ENCODE measurements at regions not wholly inside any gene's neighbourhood (a gene's known extent, or its start where the extent isn't known, plus 50 kb on each side); places are given as distances from the start of the nearest gene placed in this dataset.

GRCh38 chr1:105023719-105024118 lies 1274.0 kb downstream of the AMY1C start:
- Histone ChIP-seq H3K4me1 (ENCODE audit: low read length) (no peaks in the 10 kb centered on the region), H3K4me3 (ENCODE audit: low read length) (no peak overlapping the region), H3K27me3 (ENCODE audit: low read depth, low read length) (no peaks in the 10 kb centered on the region), H3K27ac (ENCODE audit: low read length) (no peak overlapping the region), H2AFZ (ENCODE audit: low read depth, low read length) (no peak overlapping the region), H3K9me3 (ENCODE audit: insufficient read depth, low read length) (no peaks in the 10 kb centered on the region), H3K4me2 (ENCODE audit: low read length) (no peak overlapping the region), H3K79me2 (ENCODE audit: low read length) (no peaks in the 10 kb centered on the region), H3K9ac (ENCODE audit: low read length) (no peak overlapping the region), H4K20me1 (ENCODE audit: insufficient read depth, low read length) (no peaks in the 10 kb centered on the region), H3K36me3 (replicated peaks; ENCODE audit: low read depth, low read length) (no peaks in the 10 kb centered on the region)
- TF ChIP-seq EZH2phosphoT487 (IDR thresholded peaks at IDR 0.05; ENCODE audit: low read depth), result no peak
- no peak for TF ChIP-seq CTCF (IDR thresholded peaks at IDR 0.05; ENCODE audit: low read depth, low read length)

- Histone ChIP-seq H2AFZ (ENCODE audit: low read depth, low read length) (0 out of 2 replicates have a peak overlapping the region, but pooled peaks have one; percentile 46), H3K79me2 (ENCODE audit: low read length) (no peaks in the 10 kb centered on the region), H3K9me3 (ENCODE audit: insufficient read depth, low read length) (no peaks in the 10 kb centered on the region), H3K36me3 (replicated peaks; ENCODE audit: low read depth, low read length) (no peaks in the 10 kb centered on the region), H3K4me3 (ENCODE audit: low read length) (no peak overlapping the region), H4K20me1 (ENCODE audit: insufficient read depth, low read length) (no peaks in the 10 kb centered on the region), H3K27me3 (ENCODE audit: low read depth, low read length) (no peaks in the 10 kb centered on the region), H3K27ac (ENCODE audit: low read length) (no peak overlapping the region), H3K4me2 (ENCODE audit: low read length) (no peak overlapping the region), H3K4me1 (ENCODE audit: low read length) (no peaks in the 10 kb centered on the region), H3K9ac (ENCODE audit: low read length) (no peak overlapping the region)
- no peak for TF ChIP-seq EZH2phosphoT487 (IDR thresholded peaks at IDR 0.05; ENCODE audit: low read depth)
- TF ChIP-seq CTCF (IDR thresholded peaks at IDR 0.05; ENCODE audit: low read depth, low read length), result peak; percentile 51
These were observed 1278.3 kb downstream of the AMY1C start for GRCh38 chr1:105027838-105028471.

- Histone ChIP-seq H3K9ac (ENCODE audit: low read length) (no peak overlapping the region), H3K4me1 (ENCODE audit: low read length) (no peaks in the 10 kb centered on the region), H3K4me3 (ENCODE audit: low read length) (no peak overlapping the region), H4K20me1 (ENCODE audit: insufficient read depth, low read length) (no peaks in the 10 kb centered on the region), H3K27ac (ENCODE audit: low read length) (no peak overlapping the region), H3K36me3 (replicated peaks; ENCODE audit: low read depth, low read length) (no peaks in the 10 kb centered on the region), H3K27me3 (ENCODE audit: low read depth, low read length) (no peaks in the 10 kb centered on the region), H3K9me3 (ENCODE audit: insufficient read depth, low read length) (no peaks in the 10 kb centered on the region), H3K4me2 (ENCODE audit: low read length) (no peak overlapping the region), H3K79me2 (ENCODE audit: low read length) (no peaks in the 10 kb centered on the region), H2AFZ (ENCODE audit: low read depth, low read length) (no peak overlapping the region)
- no peak for TF ChIP-seq EZH2phosphoT487 (IDR thresholded peaks at IDR 0.05; ENCODE audit: low read depth)
- TF ChIP-seq CTCF (IDR thresholded peaks at IDR 0.05; ENCODE audit: low read depth, low read length), result no peak
These were observed 1322.7 kb downstream of the AMY1C start for GRCh38 chr1:105072446-105072845.

GRCh38 chr1:105072850-105073249 lies 1323.2 kb downstream of the AMY1C start:
- Histone ChIP-seq H3K27ac (ENCODE audit: low read length) (no peak overlapping the region), H3K4me3 (ENCODE audit: low read length) (no peak overlapping the region), H2AFZ (ENCODE audit: low read depth, low read length) (no peak overlapping the region), H3K27me3 (ENCODE audit: low read depth, low read length) (no peaks in the 10 kb centered on the region), H3K9me3 (ENCODE audit: insufficient read depth, low read length) (no peaks in the 10 kb centered on the region), H4K20me1 (ENCODE audit: insufficient read depth, low read length) (no peaks in the 10 kb centered on the region), H3K4me2 (ENCODE audit: low read length) (no peak overlapping the region), H3K4me1 (ENCODE audit: low read length) (no peaks in the 10 kb centered on the region), H3K79me2 (ENCODE audit: low read length) (no peaks in the 10 kb centered on the region), H3K36me3 (replicated peaks; ENCODE audit: low read depth, low read length) (no peaks in the 10 kb centered on the region), H3K9ac (ENCODE audit: low read length) (no peak overlapping the region)
- TF ChIP-seq CTCF (IDR thresholded peaks at IDR 0.05; ENCODE audit: low read depth, low read length), result no peak
- no peak for TF ChIP-seq EZH2phosphoT487 (IDR thresholded peaks at IDR 0.05; ENCODE audit: low read depth)

Measured in OCI-LY3 (cell line).